Tibial nerve (tissue), 4 donors: ENCODE measurements at regions not wholly inside any gene's neighbourhood (a gene's known extent, or its start where the extent isn't known, plus 50 kb on each side); places are given as distances from the start of the nearest gene placed in this dataset.

Experiments used
- DNase-seq, 2 donors: peaks; one replicate each; pipeline ENCODE4 v3.0.0-alpha.2; 2019; ENCODE audit warnings: low spot score in 2 of 2
- H3K27ac ChIP-seq, 4 donors: fragments of 200-600 bp; sonication (generic) in 3 of 4; one replicate each; pipeline ENCODE4 v1.5.1; 2017 to 2019; ENCODE audit warnings: mild to moderate bottlenecking in 1 of 4
- H3K27me3 ChIP-seq, 2 donors: fragments of 200-600 bp; sonication (generic) in 1 of 2; one replicate each; pipeline versions ENCODE4 v1.5.1 to v1.6.0; 2017 to 2019
- H3K36me3 ChIP-seq, 3 donors: fragments of 200-600 bp; sonication (generic); one replicate each; pipeline ENCODE4 v1.5.1; 2018 to 2019
- H3K4me1 ChIP-seq, 4 donors: fragments of 200-600 bp; sonication (generic) in 3 of 4; one replicate each; pipeline ENCODE4 v1.5.1; 2017 to 2019
- H3K4me3 ChIP-seq, 4 donors: fragments of 200-600 bp; sonication (generic) in 3 of 4; one replicate each; pipeline ENCODE4 v1.5.1; 2017 to 2019; ENCODE audit warnings: mild to moderate bottlenecking in 1 of 4, moderate library complexity in 1 of 4
- H3K9me3 ChIP-seq, 4 donors: fragments of 200-600 bp; sonication (generic) in 3 of 4; one replicate each; pipeline ENCODE4 v1.5.1; 2017 to 2019
- EP300 ChIP-seq, 2 donors: sonication (generic); formaldehyde crosslinking; IDR thresholded peaks; one replicate each; pipeline ENCODE4 v1.6.1; 2017; ENCODE audit warnings: antibody characterized with exemption in 2 of 2, mild to moderate bottlenecking in 1 of 2
- POLR2A ChIP-seq, 2 donors: fragments of 450-650 bp; IDR thresholded peaks; one replicate each; pipeline ENCODE4 v1.6.1; 2017; ENCODE audit warnings: antibody characterized with exemption in 2 of 2, mild to moderate bottlenecking in 2 of 2, moderate library complexity in 2 of 2
- WGBS, 2 donors: methylation state at CpG; one replicate each; pipeline ENCODE4 v1.1.5; 2018; 5-methylcytosine and 5-hydroxymethylcytosine counted together
- TF ChIP-seq, protein P1 (sequence below), 5 experiments: fragments of 200-600 bp in 3 of 5; fragments of 450-650 bp in 2 of 5; sonication (generic) in 3 of 5; IDR thresholded peaks; one replicate each; pipeline ENCODE4 v1.5.1; 2016 to 2019; ENCODE audit warnings: antibody characterized with exemption in 5 of 5, mild to moderate bottlenecking in 3 of 5, moderate library complexity in 2 of 5

GRCh38 chr9:28934111-28934510 lies 1360.8 kb upstream of the C9orf72 start:
- no peaks in the 10 kb centered on the region for H3K4me1 ChIP-seq
- no peaks in the 10 kb centered on the region for H3K9me3 ChIP-seq
- DNase-seq: no peak
- H3K36me3 ChIP-seq: no peaks in the 10 kb centered on the region
- no peak for TF ChIP-seq POLR2A (IDR thresholded peaks at IDR 0.05)
- no peaks in the 10 kb centered on the region for H3K27me3 ChIP-seq
- H3K27ac ChIP-seq: no peak overlapping the region
- no peak overlapping the region for H3K4me3 ChIP-seq

DNA sequence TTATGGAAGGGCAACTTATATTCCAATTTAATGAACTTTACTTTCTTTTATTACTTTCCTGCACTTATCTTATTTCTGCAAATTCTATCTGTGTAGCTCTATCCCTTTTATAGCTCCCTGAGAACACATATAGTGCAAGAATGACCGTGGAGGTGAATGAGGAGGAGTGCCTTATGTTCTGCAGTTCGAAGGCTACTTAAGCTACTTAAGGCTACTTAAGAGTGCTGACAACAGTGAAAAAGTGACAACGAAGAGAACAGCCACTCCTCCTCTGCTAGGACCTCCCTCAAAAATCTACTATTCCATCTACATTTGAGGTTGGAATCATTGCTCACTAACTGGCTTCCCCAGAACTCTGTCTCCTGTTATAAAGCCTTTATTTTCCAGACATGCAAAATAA lies 1365.7 kb upstream of the C9orf72 start:
- H3K36me3 ChIP-seq: no peaks in the 10 kb centered on the region
- H3K4me3 ChIP-seq: no peak overlapping the region
- no peaks in the 10 kb centered on the region for H3K4me1 ChIP-seq
- DNase-seq: no peak
- H3K27me3 ChIP-seq: no peaks in the 10 kb centered on the region
- H3K27ac ChIP-seq: no peak overlapping the region
- TF ChIP-seq POLR2A (IDR thresholded peaks at IDR 0.05): no peak
- no peak for TF ChIP-seq EP300 (IDR thresholded peaks at IDR 0.05)
- TF ChIP-seq, protein P1, sequence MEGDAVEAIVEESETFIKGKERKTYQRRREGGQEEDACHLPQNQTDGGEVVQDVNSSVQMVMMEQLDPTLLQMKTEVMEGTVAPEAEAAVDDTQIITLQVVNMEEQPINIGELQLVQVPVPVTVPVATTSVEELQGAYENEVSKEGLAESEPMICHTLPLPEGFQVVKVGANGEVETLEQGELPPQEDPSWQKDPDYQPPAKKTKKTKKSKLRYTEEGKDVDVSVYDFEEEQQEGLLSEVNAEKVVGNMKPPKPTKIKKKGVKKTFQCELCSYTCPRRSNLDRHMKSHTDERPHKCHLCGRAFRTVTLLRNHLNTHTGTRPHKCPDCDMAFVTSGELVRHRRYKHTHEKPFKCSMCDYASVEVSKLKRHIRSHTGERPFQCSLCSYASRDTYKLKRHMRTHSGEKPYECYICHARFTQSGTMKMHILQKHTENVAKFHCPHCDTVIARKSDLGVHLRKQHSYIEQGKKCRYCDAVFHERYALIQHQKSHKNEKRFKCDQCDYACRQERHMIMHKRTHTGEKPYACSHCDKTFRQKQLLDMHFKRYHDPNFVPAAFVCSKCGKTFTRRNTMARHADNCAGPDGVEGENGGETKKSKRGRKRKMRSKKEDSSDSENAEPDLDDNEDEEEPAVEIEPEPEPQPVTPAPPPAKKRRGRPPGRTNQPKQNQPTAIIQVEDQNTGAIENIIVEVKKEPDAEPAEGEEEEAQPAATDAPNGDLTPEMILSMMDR (IDR thresholded peaks at IDR 0.05): no peak
- 28 to 34% methylated on average over 3 of the region's 3 CpGs for WGBS, 2 donors
- no peaks in the 10 kb centered on the region for H3K9me3 ChIP-seq

- H3K36me3 ChIP-seq: no peaks in the 10 kb centered on the region
- H3K9me3 ChIP-seq: no peaks in the 10 kb centered on the region
- 22 to 25% methylated on average over 2 of the region's 2 CpGs for WGBS, 2 donors
- no peak for DNase-seq
- H3K4me1 ChIP-seq: no peaks in the 10 kb centered on the region
- no peaks in the 10 kb centered on the region for H3K27me3 ChIP-seq
- TF ChIP-seq EP300 (IDR thresholded peaks at IDR 0.05) (no peak), POLR2A (IDR thresholded peaks at IDR 0.05) (no peak)
- TF ChIP-seq, protein P1 (IDR thresholded peaks at IDR 0.05): no peak
- H3K27ac ChIP-seq: no peak overlapping the region
- no peak overlapping the region for H3K4me3 ChIP-seq
These were observed 1368.6 kb upstream of the C9orf72 start for GRCh38 chr9:28941856-28942255.

DNA sequence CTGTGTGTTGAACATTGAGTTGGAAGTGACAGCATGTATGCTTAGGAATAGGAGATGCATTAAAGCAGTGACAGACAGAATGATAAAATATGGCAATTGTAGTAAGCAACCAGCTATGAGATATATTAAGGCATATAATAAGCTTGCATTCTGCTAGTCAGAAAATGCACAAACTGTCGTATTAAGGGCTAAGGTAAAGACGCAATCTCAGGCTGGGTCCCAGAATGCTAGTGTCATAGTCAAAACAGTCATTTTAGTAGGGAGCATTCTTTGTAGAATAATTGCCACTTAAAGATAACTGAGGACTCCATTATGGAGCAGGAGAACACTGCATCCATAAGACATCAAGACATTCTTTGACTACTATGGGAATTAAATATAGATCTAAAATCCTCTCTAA lies 1369.7 kb upstream of the C9orf72 start:
- Histone ChIP-seq H3K4me1 (no peaks in the 10 kb centered on the region), H3K27ac (no peak overlapping the region), H3K4me3 (no peak overlapping the region), H3K36me3 (no peaks in the 10 kb centered on the region), H3K9me3 (no peaks in the 10 kb centered on the region), H3K27me3 (no peaks in the 10 kb centered on the region)
- TF ChIP-seq EP300 (IDR thresholded peaks at IDR 0.05): no peak
- TF ChIP-seq POLR2A (IDR thresholded peaks at IDR 0.05): no peak
- WGBS, 2 donors: 88 to 94% methylated on average over 2 of the region's 2 CpGs
- no peak for DNase-seq

- no peak overlapping the region for H3K27ac ChIP-seq
- no peaks in the 10 kb centered on the region for H3K36me3 ChIP-seq
- no peak for DNase-seq
- H3K4me3 ChIP-seq: no peak overlapping the region
- TF ChIP-seq EP300 (IDR thresholded peaks at IDR 0.05): no peak
- TF ChIP-seq, protein P1 (IDR thresholded peaks at IDR 0.05): no peak
- no peak for TF ChIP-seq POLR2A (IDR thresholded peaks at IDR 0.05)
- no peaks in the 10 kb centered on the region for H3K27me3 ChIP-seq
- H3K9me3 ChIP-seq: peaks cover 0 to 14% (median 1%) of the 10 kb centered on the region in 4 donors
- no peaks in the 10 kb centered on the region for H3K4me1 ChIP-seq
These were observed 1373.4 kb upstream of the C9orf72 start for GRCh38 chr9:28946648-28947047.

- Histone ChIP-seq H3K9me3 (peaks cover 0 to 14% (median 1%) of the 10 kb centered on the region in 4 donors), H3K27ac (no peak overlapping the region), H3K4me1 (no peaks in the 10 kb centered on the region), H3K4me3 (no peak overlapping the region), H3K27me3 (no peaks in the 10 kb centered on the region), H3K36me3 (no peaks in the 10 kb centered on the region)
- TF ChIP-seq, protein P1 (IDR thresholded peaks at IDR 0.05): no peak
- no peak for TF ChIP-seq POLR2A (IDR thresholded peaks at IDR 0.05)
- no peak for TF ChIP-seq EP300 (IDR thresholded peaks at IDR 0.05)
- 83 to 87% methylated on average over 4 of the region's 4 CpGs for WGBS, 2 donors
- DNase-seq: no peak
These were observed 1378.7 kb upstream of the C9orf72 start for GRCh38 chr9:28951945-28952344.
